AG20443 (cell line): ENCODE measurements at regions not wholly inside any gene's neighbourhood (a gene's known extent, or its start where the extent isn't known, plus 50 kb on each side); places are given as distances from the start of the nearest gene placed in this dataset.
A peak's percentile ranks its signal among the peaks of the same experiment; 100 is the strongest.
"Not testable (repeated sequence)": the region's sequence is repeated elsewhere in the genome, so short reads cannot be mapped to it uniquely, and the experiment has no call there.

Source experiments
- DNase-seq: peaks from one replicate; pipeline ENCODE4 v3.0.0; 2012; ENCODE audit warnings: low spot score, mixed read lengths

GRCh38 chr14:83298016-83298415 is 1764.4 kb upstream of the SEL1L start:
- not testable (repeated sequence) for DNase-seq

- DNase-seq: peak; percentile 30
These were observed 1766.9 kb upstream of the SEL1L start for GRCh38 chr14:83300476-83301064.

GRCh38 chr14:83301791-83302190 is 1768.1 kb upstream of the SEL1L start:
- DNase-seq: no peak

GRCh38 chr14:83309211-83309610 is 1775.6 kb upstream of the SEL1L start:
- no peak for DNase-seq

- DNase-seq: no peak
These were observed 1776.2 kb upstream of the SEL1L start for GRCh38 chr14:83309833-83310232.

GRCh38 chr14:83312511-83312910 is 1778.9 kb upstream of the SEL1L start:
- no peak for DNase-seq

- no peak for DNase-seq
These were observed 1781.1 kb upstream of the SEL1L start for GRCh38 chr14:83314764-83315163.

GRCh38 chr14:83316356-83316755 is 1782.7 kb upstream of the SEL1L start:
- no peak for DNase-seq

- no peak for DNase-seq
These were observed 1787.2 kb upstream of the SEL1L start for GRCh38 chr14:83320837-83321236.

GRCh38 chr14:83331513-83331912 is 1797.9 kb upstream of the SEL1L start:
- no peak for DNase-seq

- DNase-seq: peak; percentile 76
These were observed 1808.9 kb upstream of the SEL1L start for GRCh38 chr14:83342590-83342989.

- DNase-seq: no peak
These were observed 1814.2 kb upstream of the SEL1L start for GRCh38 chr14:83347874-83348273.

GRCh38 chr14:83355609-83356008 is 1822.0 kb upstream of the SEL1L start:
- no peak for DNase-seq

- no peak for DNase-seq
These were observed 1822.4 kb upstream of the SEL1L start for GRCh38 chr14:83356080-83356479.

- DNase-seq: no peak
These were observed 1838.6 kb upstream of the SEL1L start for GRCh38 chr14:83372271-83372670.

- peak; percentile 8 for DNase-seq
These were observed 1845.8 kb upstream of the SEL1L start for GRCh38 chr14:83379436-83379835.

GRCh38 chr14:83384253-83384652 is 1850.6 kb upstream of the SEL1L start:
- DNase-seq: no peak

GRCh38 chr14:83395321-83395720 is 1861.7 kb upstream of the SEL1L start:
- no peak for DNase-seq

- no peak for DNase-seq
These were observed 1882.8 kb upstream of the SEL1L start for GRCh38 chr14:83416476-83416875.

- no peak for DNase-seq
These were observed 1885.8 kb upstream of the SEL1L start for GRCh38 chr14:83419420-83419819.

GRCh38 chr14:83421711-83422110 is 1888.1 kb upstream of the SEL1L start:
- DNase-seq: no peak

- peak; percentile 37 for DNase-seq
These were observed 1891.5 kb upstream of the SEL1L start for GRCh38 chr14:83425138-83425537.

- DNase-seq: no peak
These were observed 1892.1 kb upstream of the SEL1L start for GRCh38 chr14:83425706-83426105.

- no peak for DNase-seq
These were observed 1900.0 kb upstream of the SEL1L start for GRCh38 chr14:83433618-83434017.

GRCh38 chr14:83441801-83442200 is 1908.1 kb upstream of the SEL1L start:
- DNase-seq: no peak
